Epithelial cell of proximal tubule (primary cell): ENCODE measurements at regions not wholly inside any gene's neighbourhood (a gene's known extent, or its start where the extent isn't known, plus 50 kb on each side); places are given as distances from the start of the nearest gene placed in this dataset.
"Not testable (repeated sequence)": the region's sequence is repeated elsewhere in the genome, so short reads cannot be mapped to it uniquely, and the experiment has no call there.

Experiments
- DNase-seq: peaks from one replicate; pipeline ENCODE4 v3.0.0-alpha.2; 2011; ENCODE audit warnings: low read depth
- H3K4me3 ChIP-seq: 2 replicates; pipeline ENCODE4 v1.5.1; 2011; ENCODE audit warnings: low read depth, mild to moderate bottlenecking, low read length
- TF ChIP-seq, protein P1 (sequence below): conservative IDR thresholded peaks from 2 replicates; pipeline ENCODE4 v1.5.1; 2012; ENCODE audit warnings: low read depth, mild to moderate bottlenecking, low read length

DNA sequence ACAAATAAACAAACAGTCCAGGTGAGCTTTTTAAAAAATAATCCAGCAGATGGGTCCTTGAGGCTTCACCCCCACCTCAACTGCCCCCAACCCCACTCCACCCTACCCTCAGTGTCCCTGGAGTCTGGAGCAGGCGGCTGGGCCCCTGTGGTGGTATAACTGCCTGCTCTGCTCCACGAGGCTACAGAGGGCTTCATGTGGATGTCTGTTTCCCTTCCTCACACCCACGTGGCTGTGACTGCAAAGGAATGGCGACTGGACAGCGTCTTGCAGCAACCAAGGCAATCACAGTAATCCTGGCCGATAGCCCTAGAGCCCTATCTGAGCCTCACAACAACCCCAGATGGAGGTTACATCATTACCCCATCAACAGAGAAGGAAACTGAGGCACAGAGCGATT, 76.5 kb downstream of the SLC2A10 start:
- DNase-seq: no peak
- TF ChIP-seq, protein P1, sequence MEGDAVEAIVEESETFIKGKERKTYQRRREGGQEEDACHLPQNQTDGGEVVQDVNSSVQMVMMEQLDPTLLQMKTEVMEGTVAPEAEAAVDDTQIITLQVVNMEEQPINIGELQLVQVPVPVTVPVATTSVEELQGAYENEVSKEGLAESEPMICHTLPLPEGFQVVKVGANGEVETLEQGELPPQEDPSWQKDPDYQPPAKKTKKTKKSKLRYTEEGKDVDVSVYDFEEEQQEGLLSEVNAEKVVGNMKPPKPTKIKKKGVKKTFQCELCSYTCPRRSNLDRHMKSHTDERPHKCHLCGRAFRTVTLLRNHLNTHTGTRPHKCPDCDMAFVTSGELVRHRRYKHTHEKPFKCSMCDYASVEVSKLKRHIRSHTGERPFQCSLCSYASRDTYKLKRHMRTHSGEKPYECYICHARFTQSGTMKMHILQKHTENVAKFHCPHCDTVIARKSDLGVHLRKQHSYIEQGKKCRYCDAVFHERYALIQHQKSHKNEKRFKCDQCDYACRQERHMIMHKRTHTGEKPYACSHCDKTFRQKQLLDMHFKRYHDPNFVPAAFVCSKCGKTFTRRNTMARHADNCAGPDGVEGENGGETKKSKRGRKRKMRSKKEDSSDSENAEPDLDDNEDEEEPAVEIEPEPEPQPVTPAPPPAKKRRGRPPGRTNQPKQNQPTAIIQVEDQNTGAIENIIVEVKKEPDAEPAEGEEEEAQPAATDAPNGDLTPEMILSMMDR: no peak
- no peak overlapping the region for H3K4me3 ChIP-seq

DNA sequence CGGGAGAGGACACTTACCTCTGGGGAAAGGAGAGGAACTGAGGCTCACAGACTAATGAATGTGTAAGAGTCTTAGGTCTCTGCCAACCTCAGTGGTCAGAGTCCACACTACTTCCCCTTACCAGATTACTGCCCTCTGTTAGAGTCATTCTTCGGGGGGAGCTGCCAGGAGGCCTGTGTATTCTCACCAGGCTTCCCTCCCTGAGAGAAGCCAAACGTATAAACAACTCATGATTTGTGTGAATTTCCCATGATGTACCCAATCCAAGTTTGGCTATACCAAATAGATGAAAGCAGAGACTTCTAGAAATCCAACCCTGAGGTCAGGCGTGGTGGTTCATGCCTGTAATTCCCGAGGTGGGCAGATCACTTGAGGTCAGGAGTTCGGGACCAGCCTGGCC, 77.1 kb downstream of the SLC2A10 start:
- TF ChIP-seq, protein P1: no peak

DNA sequence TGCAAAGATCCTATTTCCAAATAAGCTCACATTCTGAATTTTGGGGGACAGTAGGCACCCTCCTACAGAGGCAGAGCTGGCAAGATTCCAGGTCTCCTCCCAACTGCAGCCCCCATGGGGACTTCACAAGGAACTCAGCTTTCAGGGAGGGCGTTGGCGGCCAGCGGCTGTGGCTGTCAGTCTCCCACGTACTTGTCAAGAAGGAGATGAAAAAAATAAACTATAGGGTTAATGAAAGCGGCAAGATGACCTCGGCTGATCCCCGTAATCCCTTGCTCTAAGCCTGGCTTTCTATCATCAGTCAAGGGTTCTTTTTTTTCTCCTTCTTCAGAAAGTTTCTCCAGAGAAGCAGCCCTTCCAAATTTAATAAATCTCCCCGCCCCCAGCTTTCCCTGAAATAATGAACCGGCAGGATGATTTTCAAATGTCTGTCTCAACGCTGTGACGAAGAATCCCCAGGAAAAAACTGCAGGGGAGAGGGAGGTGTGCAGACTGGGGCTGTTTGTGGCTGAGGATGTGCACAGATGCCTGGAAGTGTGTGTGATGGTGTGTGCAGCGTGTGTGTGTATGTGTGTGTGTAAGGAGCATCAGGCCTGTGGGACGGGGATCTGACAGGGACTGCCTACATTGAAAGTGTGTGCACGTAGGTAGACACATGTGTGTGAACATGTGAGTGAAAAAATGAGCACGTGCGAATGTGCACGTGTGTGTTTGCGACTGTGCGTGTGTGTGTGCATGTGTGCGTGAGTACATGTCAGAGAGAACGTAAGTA, 78.7 kb downstream of the SLC2A10 start:
- TF ChIP-seq, protein P1: no peak
- H3K4me3 ChIP-seq: no peak overlapping the region

More for the DNA sequence above, 77.1 kb downstream of the SLC2A10 start:
- DNase-seq: no peak
- H3K4me3 ChIP-seq: no peak overlapping the region

DNA sequence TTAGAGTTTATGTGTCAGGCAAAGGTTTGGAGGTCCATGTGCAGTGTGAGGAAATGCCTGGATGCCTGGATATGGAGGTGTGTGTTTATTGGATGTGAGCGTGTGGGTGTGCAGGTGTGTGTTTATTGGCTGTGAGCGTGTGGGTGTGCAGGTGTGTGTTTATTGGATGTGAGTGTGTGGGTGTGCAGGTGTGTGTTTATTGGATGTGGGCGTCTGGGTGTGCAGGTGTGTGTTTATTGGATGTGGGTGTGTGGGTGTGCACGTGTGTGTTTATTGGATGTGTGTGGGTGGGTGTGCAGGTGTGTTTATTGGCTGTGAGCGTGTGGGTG, 79.3 kb downstream of the SLC2A10 start:
- not testable (repeated sequence) for H3K4me3 ChIP-seq, DNase-seq

More for the DNA sequence above, 78.7 kb downstream of the SLC2A10 start:
- DNase-seq: no peak

DNA sequence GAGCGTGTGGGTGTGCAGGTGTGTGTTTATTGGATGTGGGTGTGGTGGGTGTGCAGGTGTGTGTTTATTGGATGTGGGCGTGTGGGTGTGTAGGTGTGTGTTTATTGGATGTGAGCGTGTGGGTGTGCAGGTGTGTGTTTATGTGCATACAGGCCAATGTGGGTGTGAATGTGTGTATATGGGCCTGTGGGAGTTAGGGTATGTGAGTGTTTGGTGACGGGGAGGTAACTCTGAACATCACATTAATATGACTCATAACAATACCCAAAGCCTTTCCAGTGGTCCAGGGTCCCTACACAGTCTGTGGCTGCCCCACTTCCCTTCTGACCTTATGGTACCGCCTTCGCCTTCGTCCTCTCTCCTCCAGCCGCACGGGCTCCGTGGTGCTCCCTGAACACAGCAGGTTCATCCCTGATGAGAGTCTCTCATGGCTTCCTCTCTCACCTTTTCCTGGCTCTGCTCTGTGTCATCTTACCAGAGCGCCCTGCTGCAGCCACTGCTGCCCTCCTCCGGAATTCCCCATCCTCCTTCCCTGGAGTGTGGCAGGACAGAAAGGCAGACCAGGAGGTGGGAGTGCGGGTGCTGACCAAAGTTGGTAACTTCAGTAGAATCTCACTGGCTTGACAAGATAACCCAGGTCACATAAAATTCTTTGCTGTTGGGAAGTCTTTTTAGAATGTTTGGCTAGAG, 80.0 kb downstream of the SLC2A10 start:
- TF ChIP-seq, protein P1: no peak
- H3K4me3 ChIP-seq: no peak overlapping the region
- no peak for DNase-seq

DNA sequence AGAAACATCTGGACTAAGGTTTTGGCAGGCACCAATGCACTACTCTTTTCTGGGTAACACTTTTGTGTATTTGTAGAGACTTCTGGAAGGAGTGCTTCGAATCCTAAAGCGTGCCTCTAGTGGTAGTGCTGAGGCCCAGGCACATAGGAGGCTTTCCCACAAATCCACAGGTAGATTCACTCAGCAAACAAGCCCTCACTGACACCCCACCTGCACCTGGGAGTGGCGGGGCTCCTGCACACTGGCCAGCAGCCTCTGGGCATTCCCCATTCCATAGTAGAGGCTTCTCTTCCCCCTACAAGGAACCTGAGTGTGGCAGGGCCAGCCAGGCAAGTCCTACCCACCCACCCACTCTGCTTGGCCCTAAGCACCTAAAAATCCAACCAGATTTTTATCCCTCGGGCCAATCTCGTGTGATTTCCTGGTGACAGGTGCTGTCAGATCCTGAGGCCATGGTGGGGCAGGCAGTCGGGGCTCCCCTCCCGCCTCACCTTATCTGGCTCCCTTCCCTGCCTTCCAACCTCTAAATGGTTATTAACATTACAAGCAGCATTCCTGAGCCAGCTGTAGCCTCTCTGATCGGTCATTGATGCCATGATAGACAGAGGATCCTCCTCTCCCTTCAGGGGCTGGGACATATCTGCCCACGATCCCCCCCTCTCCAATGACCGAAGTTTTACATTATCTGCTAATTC, 82.4 kb downstream of the SLC2A10 start:
- H3K4me3 ChIP-seq: no peak overlapping the region
- DNase-seq: no peak
- TF ChIP-seq, protein P1: no peak

DNA sequence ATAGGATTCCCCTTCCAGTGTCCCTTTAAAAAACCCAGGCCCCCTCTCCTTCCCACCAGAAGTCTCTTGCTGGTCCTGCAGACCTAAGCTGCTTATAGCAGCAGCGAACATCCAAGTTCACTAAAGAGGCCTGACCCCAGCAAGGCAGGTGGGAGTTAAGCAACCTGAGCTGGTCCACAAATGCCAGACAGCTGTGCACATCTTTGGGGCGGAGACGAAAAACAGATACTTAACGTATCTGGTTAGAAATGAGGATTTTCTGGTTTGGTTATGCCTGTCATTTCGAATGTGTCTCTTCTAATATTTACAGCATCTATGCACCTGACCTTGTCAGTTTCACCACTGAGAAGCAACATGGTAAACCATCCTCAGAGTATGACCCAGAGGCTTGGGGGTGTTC, 87.8 kb downstream of the SLC2A10 start:
- TF ChIP-seq, protein P1: no peak
- DNase-seq: no peak
- no peak overlapping the region for H3K4me3 ChIP-seq
